HAP-1 (cell line): ENCODE measurements at regions not wholly inside any gene's neighbourhood (a gene's known extent, or its start where the extent isn't known, plus 50 kb on each side); places are given as distances from the start of the nearest gene placed in this dataset.

Experiments used
- DNase-seq, 2 experiments: peaks; one replicate each; pipeline ENCODE4 v3.0.0-alpha.2; 2016 to 2020; ENCODE audit warnings: low spot score in 2 of 2
- H3K27me3 ChIP-seq: fragments of 250-450 bp; sonication (Bioruptor Pico); 2 replicates; pipeline ENCODE4 v1.5.1; 2020; ENCODE audit warnings: low read depth, mild to moderate bottlenecking, moderate library complexity
- H3K36me3 ChIP-seq: fragments of 250-450 bp; sonication (Bioruptor Pico); replicated peaks from 2 replicates; pipeline ENCODE4 v1.5.1; 2020; ENCODE audit warnings: mild to moderate bottlenecking
- H3K4me1 ChIP-seq: fragments of 250-450 bp; sonication (Bioruptor Pico); 2 replicates; pipeline ENCODE4 v1.5.1; 2020; ENCODE audit warnings: mild to moderate bottlenecking
- H3K4me3 ChIP-seq: fragments of 250-450 bp; sonication (Bioruptor Pico); 2 replicates; pipeline ENCODE4 v1.5.1; 2020; ENCODE audit warnings: mild to moderate bottlenecking, moderate library complexity
- H3K9me3 ChIP-seq: fragments of 250-450 bp; sonication (Bioruptor Pico); 2 replicates; pipeline ENCODE4 v1.5.1; 2020; ENCODE audit warnings: mild to moderate bottlenecking, moderate library complexity
- in situ Hi-C: fragments of 300-500 bp; cut with MboI; formaldehyde crosslinking; loops from 3 replicates; pipeline ENCODE4 v1.14.3; 2020; ENCODE audit warnings: low sequenced_read_pairs, inconsistent platforms, mixed read lengths

GRCh38 chr5:30997681-30998080 is 195.8 kb upstream of the CDH6 start:
- Histone ChIP-seq H3K9me3 (no peaks in the 10 kb centered on the region), H3K4me1 (peaks cover 30% of the 10 kb centered on the region), H3K27me3 (no peaks in the 10 kb centered on the region), H3K4me3 (no peak overlapping the region), H3K36me3 (no peaks in the 10 kb centered on the region)
- no peak for DNase-seq
- in situ Hi-C loops: no loop called here

- in situ Hi-C loops: no loop called here
These were observed 198.6 kb upstream of the CDH6 start for GRCh38 chr5:30994902-30995301.

GRCh38 chr5:30994176-30994575 is 199.3 kb upstream of the CDH6 start:
- in situ Hi-C loops: no loop called here
- Histone ChIP-seq H3K27me3 (no peaks in the 10 kb centered on the region), H3K4me3 (no peak overlapping the region), H3K36me3 (no peaks in the 10 kb centered on the region), H3K9me3 (no peaks in the 10 kb centered on the region), H3K4me1 (peaks cover 30% of the 10 kb centered on the region)
- peak in 1 of 2 experiments; percentile 10 for DNase-seq

More at GRCh38 chr5:30994902-30995301, 198.6 kb upstream of the CDH6 start:
- peak; percentile 79 to 98 for DNase-seq
- H3K4me3 ChIP-seq: no peak overlapping the region
- peaks cover 30% of the 10 kb centered on the region for H3K4me1 ChIP-seq
- no peaks in the 10 kb centered on the region for H3K9me3 ChIP-seq
- H3K36me3 ChIP-seq: no peaks in the 10 kb centered on the region
- no peaks in the 10 kb centered on the region for H3K27me3 ChIP-seq

- Histone ChIP-seq H3K4me1 (peaks cover 26% of the 10 kb centered on the region), H3K9me3 (no peaks in the 10 kb centered on the region), H3K4me3 (no peak overlapping the region), H3K36me3 (no peaks in the 10 kb centered on the region), H3K27me3 (no peaks in the 10 kb centered on the region)
- in situ Hi-C loops: no loop called here
- no peak for DNase-seq
These were observed 202.0 kb upstream of the CDH6 start for GRCh38 chr5:30991462-30991861.

- DNase-seq: no peak
- no peaks in the 10 kb centered on the region for H3K9me3 ChIP-seq
- no peaks in the 10 kb centered on the region for H3K27me3 ChIP-seq
- in situ Hi-C loops: no loop called here
- H3K4me3 ChIP-seq: no peak overlapping the region
- no peaks in the 10 kb centered on the region for H3K36me3 ChIP-seq
- peaks cover 26% of the 10 kb centered on the region for H3K4me1 ChIP-seq
These were observed 211.9 kb upstream of the CDH6 start for GRCh38 chr5:30981576-30981975.

GRCh38 chr5:30968971-30969370 is 224.5 kb upstream of the CDH6 start:
- in situ Hi-C loops: no loop called here
- no peaks in the 10 kb centered on the region for H3K27me3 ChIP-seq
- no peaks in the 10 kb centered on the region for H3K4me1 ChIP-seq
- H3K9me3 ChIP-seq: no peaks in the 10 kb centered on the region
- DNase-seq: no peak
- H3K4me3 ChIP-seq: no peak overlapping the region
- no peaks in the 10 kb centered on the region for H3K36me3 ChIP-seq

GRCh38 chr5:30960036-30960435 is 233.4 kb upstream of the CDH6 start:
- in situ Hi-C loops: no loop called here
- no peaks in the 10 kb centered on the region for H3K36me3 ChIP-seq
- H3K27me3 ChIP-seq: no peaks in the 10 kb centered on the region
- no peak for DNase-seq
- peaks cover 40% of the 10 kb centered on the region for H3K4me1 ChIP-seq
- no peaks in the 10 kb centered on the region for H3K9me3 ChIP-seq
- H3K4me3 ChIP-seq: no peak overlapping the region

GRCh38 chr5:30959238-30959637 is 234.2 kb upstream of the CDH6 start:
- DNase-seq: peak in 1 of 2 experiments; percentile 56
- H3K4me1 ChIP-seq: peaks cover 40% of the 10 kb centered on the region
- in situ Hi-C loops: no loop called here
- H3K36me3 ChIP-seq: no peaks in the 10 kb centered on the region
- no peaks in the 10 kb centered on the region for H3K27me3 ChIP-seq
- H3K4me3 ChIP-seq: no peak overlapping the region
- H3K9me3 ChIP-seq: no peaks in the 10 kb centered on the region

- no peaks in the 10 kb centered on the region for H3K27me3 ChIP-seq
- H3K36me3 ChIP-seq: no peaks in the 10 kb centered on the region
- H3K4me3 ChIP-seq: no peak overlapping the region
- peaks cover 40% of the 10 kb centered on the region for H3K4me1 ChIP-seq
- in situ Hi-C loops: no loop called here
- no peak for DNase-seq
- H3K9me3 ChIP-seq: no peaks in the 10 kb centered on the region
These were observed 235.9 kb upstream of the CDH6 start for GRCh38 chr5:30957591-30957990.

GRCh38 chr5:30956251-30956650 is 237.2 kb upstream of the CDH6 start:
- peaks cover 40% of the 10 kb centered on the region for H3K4me1 ChIP-seq
- DNase-seq: peak in 1 of 2 experiments; percentile 94
- no peaks in the 10 kb centered on the region for H3K36me3 ChIP-seq
- no peaks in the 10 kb centered on the region for H3K9me3 ChIP-seq
- in situ Hi-C loops: no loop called here
- no peak overlapping the region for H3K4me3 ChIP-seq
- H3K27me3 ChIP-seq: no peaks in the 10 kb centered on the region

GRCh38 chr5:30937070-30937469 is 256.4 kb upstream of the CDH6 start:
- Histone ChIP-seq H3K36me3 (no peaks in the 10 kb centered on the region), H3K9me3 (no peaks in the 10 kb centered on the region), H3K4me1 (peaks cover 38% of the 10 kb centered on the region), H3K27me3 (no peaks in the 10 kb centered on the region), H3K4me3 (no peak overlapping the region)
- no peak for DNase-seq
- in situ Hi-C loops: no loop called here

- Histone ChIP-seq H3K9me3 (no peaks in the 10 kb centered on the region), H3K4me3 (no peak overlapping the region), H3K4me1 (peaks cover 33% of the 10 kb centered on the region), H3K36me3 (no peaks in the 10 kb centered on the region), H3K27me3 (no peaks in the 10 kb centered on the region)
- in situ Hi-C loops: no loop called here
- no peak for DNase-seq
These were observed 259.9 kb upstream of the CDH6 start for GRCh38 chr5:30933599-30933998.

GRCh38 chr5:30932273-30933017 is 261.0 kb upstream of the CDH6 start:
- Histone ChIP-seq H3K4me1 (peaks cover 35% of the 10 kb centered on the region), H3K36me3 (no peaks in the 10 kb centered on the region), H3K27me3 (no peaks in the 10 kb centered on the region), H3K4me3 (no peak overlapping the region), H3K9me3 (no peaks in the 10 kb centered on the region)
- peak; percentile 38 to 92 for DNase-seq
- in situ Hi-C loops: no loop called here

- H3K4me1 ChIP-seq: peaks cover 32% of the 10 kb centered on the region
- no peak for DNase-seq
- in situ Hi-C loops: no loop called here
These were observed 262.8 kb upstream of the CDH6 start for GRCh38 chr5:30930736-30931135.

GRCh38 chr5:30928956-30929355 is 264.5 kb upstream of the CDH6 start:
- H3K27me3 ChIP-seq: no peaks in the 10 kb centered on the region
- peak in 1 of 2 experiments; percentile 13 for DNase-seq
- H3K36me3 ChIP-seq: no peaks in the 10 kb centered on the region
- H3K9me3 ChIP-seq: no peaks in the 10 kb centered on the region
- H3K4me1 ChIP-seq: peaks cover 28% of the 10 kb centered on the region
- no peak overlapping the region for H3K4me3 ChIP-seq
- in situ Hi-C loops: no loop called here

More at GRCh38 chr5:30930736-30931135, 262.8 kb upstream of the CDH6 start:
- H3K9me3 ChIP-seq: no peaks in the 10 kb centered on the region
- H3K4me3 ChIP-seq: no peak overlapping the region
- H3K36me3 ChIP-seq: no peaks in the 10 kb centered on the region
- no peaks in the 10 kb centered on the region for H3K27me3 ChIP-seq
